Stomach (tissue), 4 donors: ENCODE measurements at regions not wholly inside any gene's neighbourhood (a gene's known extent, or its start where the extent isn't known, plus 50 kb on each side); places are given as distances from the start of the nearest gene placed in this dataset.

ENCODE experiments used
- EP300 ChIP-seq: sonication (generic); formaldehyde crosslinking; IDR thresholded peaks from one replicate; pipeline ENCODE4 v1.6.1; 2017; ENCODE audit warnings: antibody characterized with exemption
- POLR2A ChIP-seq, 4 donors: fragments of 450-650 bp; IDR thresholded peaks; one replicate each; pipeline ENCODE4 v1.6.1; 2016; ENCODE audit warnings: antibody characterized with exemption in 4 of 4, control low read depth in 2 of 4, mild to moderate bottlenecking in 1 of 4, moderate library complexity in 1 of 4
- POLR2AphosphoS5 ChIP-seq, 3 donors: sonication (generic); formaldehyde crosslinking; IDR thresholded peaks; one replicate each; pipeline ENCODE4 v1.6.1; 2016; ENCODE audit warnings: antibody characterized with exemption in 3 of 3
- TF ChIP-seq, protein P1 (sequence below), 7 experiments: fragments of 450-650 bp in 4 of 7; fragments of 200-600 bp in 3 of 7; sonication (generic) in 3 of 7; IDR thresholded peaks; one replicate each; pipeline ENCODE4 v1.5.1; 2016 to 2019; ENCODE audit warnings: antibody characterized with exemption in 7 of 7, control low read depth in 2 of 7, mild to moderate bottlenecking in 1 of 7

GRCh38 chr2:209181984-209182383, 241.9 kb upstream of the MAP2 start:
- TF ChIP-seq, protein P1, sequence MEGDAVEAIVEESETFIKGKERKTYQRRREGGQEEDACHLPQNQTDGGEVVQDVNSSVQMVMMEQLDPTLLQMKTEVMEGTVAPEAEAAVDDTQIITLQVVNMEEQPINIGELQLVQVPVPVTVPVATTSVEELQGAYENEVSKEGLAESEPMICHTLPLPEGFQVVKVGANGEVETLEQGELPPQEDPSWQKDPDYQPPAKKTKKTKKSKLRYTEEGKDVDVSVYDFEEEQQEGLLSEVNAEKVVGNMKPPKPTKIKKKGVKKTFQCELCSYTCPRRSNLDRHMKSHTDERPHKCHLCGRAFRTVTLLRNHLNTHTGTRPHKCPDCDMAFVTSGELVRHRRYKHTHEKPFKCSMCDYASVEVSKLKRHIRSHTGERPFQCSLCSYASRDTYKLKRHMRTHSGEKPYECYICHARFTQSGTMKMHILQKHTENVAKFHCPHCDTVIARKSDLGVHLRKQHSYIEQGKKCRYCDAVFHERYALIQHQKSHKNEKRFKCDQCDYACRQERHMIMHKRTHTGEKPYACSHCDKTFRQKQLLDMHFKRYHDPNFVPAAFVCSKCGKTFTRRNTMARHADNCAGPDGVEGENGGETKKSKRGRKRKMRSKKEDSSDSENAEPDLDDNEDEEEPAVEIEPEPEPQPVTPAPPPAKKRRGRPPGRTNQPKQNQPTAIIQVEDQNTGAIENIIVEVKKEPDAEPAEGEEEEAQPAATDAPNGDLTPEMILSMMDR (IDR thresholded peaks at IDR 0.05), result no peak
- no peak for TF ChIP-seq POLR2AphosphoS5 (IDR thresholded peaks at IDR 0.05)
- TF ChIP-seq POLR2A (IDR thresholded peaks at IDR 0.05), result no peak
- no peak for TF ChIP-seq EP300
